GM19455 (cell line): ENCODE measurements at regions not wholly inside any gene's neighbourhood (a gene's known extent, or its start where the extent isn't known, plus 50 kb on each side); places are given as distances from the start of the nearest gene placed in this dataset.

Experiments
- ATAC-seq: cut with Tn5 transposase; IDR thresholded peaks from one replicate; pipeline ENCODE4 v1.9.1; 2021; ENCODE audit not compliant: unreplicated experiment

DNA sequence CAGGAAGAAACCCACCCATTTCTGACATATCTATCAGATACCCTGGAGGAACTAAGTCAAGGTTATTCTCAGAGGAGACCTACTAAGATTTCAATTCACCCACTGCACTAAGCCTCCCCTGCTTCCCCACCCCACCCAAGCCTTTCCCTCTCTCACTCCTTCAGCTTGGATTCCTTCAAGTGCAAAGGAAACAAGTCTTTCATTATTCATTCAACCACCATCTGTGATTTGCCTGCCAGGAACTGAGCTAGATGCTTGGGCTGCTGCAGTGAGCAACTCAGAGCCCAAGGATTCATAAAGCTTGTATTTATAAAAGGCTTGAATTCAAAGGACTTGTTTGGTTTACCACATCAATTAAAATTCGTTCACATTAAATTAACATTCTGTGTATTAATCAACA, 161.3 kb downstream of the GXYLT1 start:
- ATAC-seq: no peak

DNA sequence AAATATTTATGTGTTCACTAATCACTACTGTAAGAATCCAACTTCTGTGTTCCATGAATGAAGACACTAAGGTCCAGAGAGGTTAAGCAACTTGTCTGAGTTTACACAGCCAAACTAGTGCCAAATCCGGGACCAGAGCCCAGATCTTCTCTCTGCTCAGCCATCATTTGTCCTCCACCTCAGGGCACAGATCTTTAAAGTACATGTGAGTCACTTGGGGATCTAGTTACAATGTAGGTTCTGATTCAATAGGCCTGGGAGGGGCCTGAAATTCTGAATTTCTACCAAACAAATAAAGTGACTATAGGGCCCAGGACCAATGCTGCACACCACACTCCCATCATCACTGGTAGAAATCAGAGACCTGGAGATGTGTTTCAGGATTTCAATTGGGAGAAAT, 162.9 kb downstream of the GXYLT1 start:
- no peak for ATAC-seq

DNA sequence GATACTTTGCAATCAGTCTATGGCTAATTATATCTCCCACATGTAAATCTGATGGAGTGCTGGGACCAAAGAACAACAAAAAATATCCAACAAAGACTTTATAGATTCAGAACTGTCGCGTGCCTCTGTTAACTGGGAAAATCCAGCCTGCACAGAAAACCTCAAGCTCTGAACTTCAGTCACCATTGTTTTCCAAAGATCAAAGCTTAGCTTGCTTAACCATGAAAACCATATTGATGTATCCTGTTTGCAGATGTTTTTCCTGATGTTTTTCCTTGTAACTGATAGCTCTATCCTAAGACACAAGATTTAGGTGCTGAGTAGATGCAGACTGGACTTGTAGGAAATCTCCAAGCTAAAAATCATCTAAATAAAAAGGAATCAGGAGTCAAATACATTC, 163.7 kb downstream of the GXYLT1 start:
- no peak for ATAC-seq

DNA sequence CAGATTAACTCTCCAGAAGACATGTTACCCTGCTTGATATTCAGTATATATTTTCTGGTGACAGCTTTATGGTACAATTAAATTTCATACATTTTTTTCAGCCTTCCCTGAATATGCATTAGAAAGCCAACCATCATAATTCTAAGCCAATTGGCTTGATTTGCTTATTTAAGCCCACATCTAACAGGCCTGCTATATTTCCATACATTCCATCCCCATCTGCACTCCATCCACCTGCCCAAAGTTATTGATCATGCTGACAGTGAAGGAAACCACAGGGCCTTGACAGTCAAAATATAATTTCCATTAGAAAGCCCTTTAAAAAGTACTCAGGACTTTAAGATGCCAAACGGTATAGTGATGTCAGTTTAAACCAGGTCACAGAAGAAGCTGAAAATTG, 164.3 kb downstream of the GXYLT1 start:
- no peak for ATAC-seq

DNA sequence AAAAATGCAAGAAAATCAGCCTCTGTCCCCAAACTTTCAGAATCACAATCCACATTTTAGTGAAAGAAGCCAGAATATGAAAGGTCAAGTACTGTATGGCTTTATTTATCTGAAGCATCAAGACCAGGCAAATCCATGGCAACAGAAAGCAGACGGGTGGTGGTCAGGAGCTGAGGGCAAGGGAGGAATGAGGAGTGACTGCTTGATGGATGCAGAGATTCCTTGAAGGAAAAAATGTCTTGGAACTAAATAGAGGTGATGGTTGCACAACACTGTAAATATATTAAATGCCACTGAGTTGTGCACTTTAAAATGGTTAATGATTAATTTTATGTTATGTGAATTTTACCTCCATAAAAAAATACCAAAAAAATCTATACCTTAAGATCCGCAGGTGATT, 165.1 kb downstream of the GXYLT1 start:
- no peak for ATAC-seq

DNA sequence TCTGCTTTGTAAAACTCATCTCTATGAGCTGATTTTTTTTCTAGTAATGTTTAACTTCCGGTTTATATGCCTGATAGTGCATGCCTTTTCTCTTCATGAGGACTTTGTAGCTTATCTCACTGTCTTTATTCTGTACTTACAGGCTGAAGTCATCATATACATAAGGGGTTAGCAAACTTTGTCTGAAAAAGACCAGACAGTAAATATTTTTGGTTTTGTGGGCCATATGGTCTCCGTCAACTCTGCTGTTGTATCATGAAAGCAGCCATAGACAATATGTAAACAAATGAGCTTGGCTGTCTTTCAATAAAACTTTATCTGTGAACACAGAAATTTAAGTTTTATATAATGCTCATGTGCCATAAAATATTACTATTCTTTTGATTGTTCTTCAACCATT, 172.1 kb downstream of the GXYLT1 start:
- no peak for ATAC-seq

DNA sequence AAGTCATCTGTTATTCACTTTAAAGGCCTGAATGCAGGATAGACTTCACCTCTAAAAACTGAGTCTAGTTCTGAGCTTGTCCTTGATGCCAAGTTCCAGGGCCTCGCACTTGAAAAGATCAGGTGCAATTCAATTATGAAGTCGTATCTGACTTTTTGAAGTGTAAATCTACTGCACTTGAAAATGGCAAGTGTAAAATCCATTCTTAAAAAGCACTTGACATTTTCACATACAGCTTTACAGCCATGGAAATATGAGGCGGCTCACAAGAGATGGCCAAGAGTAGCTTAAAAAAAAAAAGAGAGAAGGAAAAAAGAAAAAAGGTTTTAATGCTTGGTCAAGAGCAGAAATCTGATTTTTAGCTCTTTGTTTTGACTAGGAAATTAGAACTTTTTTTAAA, 172.5 kb downstream of the GXYLT1 start:
- no peak for ATAC-seq

DNA sequence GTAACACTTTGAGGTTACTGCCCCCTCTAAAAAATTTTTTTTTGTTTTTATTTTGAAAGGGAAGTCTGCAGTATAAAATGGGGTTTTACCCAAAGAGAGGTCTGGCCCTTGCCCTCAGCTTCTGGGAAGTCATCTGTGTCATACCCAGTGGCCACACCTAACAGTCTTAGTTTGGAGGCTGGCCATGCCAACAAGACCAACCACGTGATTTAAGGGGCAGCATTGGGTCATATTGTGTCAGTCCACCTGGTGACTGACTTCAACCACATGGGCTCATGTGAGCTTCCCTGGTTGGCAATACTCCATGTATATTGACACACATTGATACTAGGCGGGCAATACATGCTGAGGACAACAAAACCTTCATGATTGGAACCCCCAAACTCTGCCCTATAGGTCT, 173.9 kb downstream of the GXYLT1 start:
- no peak for ATAC-seq

DNA sequence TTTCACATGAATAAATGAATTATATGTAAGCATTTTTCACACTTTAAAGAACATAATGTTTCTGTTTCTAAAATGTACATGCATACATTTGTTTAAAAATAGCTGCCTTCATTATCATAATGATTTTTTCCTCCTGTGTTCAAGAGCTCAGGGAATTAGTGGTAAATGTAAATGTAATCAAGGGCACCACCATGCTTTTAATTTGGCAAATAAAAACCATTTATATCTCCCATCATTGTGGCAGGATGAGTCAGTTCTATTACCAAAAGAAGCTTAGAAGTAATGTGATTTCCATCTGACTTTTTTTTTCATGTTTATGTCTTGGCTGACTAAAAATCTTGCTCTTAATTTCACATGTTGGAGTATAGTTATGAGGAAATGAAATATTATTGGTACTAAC, 176.1 kb downstream of the GXYLT1 start:
- no peak for ATAC-seq

DNA sequence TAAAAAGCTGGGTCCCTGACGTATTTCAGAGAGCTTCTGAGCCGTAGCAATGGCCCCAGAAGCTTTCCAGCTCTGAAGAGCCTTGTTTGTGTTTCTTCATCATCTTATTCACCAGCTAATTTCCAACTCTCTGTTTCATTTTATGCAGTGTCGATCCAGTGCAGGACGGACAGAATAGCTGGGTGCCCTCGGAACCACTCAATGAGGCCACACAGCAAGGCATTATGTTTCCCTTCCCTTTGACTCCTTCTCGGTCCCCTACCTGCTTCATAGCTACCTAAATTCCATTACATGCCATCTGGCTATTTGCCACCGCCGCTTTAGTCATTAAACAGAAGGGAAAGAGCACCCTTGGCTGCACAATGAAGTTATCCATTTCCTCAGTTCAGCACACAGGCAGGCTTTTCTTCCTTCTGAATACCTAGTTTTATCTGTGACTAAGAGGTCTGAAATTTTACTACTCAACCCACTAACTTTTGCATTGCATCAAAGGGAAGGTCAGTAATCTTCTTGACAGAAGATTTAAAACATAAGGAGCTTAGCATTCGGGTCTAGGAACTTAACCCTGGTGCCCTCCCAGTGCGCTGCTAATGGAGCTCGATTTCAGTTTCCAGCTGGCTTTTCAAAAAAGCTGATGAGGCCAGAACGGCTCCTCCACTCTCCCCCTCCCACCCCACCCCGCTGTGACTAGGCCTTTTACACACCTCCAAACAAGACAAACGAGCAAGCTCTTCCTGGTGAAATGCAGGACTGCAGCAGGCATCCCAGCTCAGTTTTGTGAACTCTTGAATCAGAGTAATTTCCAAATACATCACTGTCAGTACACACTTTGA, 176.8 kb downstream of the GXYLT1 start:
- ATAC-seq: no peak

DNA sequence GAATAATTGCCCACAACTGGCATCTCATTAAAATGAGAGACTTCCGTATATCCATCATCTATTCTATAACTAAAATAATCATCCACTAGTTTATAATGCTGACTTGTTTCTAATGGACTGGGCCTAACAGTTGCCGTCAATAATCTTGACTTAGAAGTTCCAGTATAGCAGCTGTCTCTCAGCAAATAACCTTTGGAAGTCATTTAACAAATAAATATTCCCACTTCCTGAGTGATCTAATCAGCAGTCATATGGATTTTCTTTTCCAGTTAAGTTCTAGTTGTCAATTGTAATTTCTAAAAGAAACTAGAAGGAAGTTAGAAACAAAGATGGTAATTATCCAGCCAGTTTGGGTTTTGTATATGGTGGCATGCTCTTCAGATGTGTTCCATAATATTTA, 177.8 kb downstream of the GXYLT1 start:
- ATAC-seq: no peak

DNA sequence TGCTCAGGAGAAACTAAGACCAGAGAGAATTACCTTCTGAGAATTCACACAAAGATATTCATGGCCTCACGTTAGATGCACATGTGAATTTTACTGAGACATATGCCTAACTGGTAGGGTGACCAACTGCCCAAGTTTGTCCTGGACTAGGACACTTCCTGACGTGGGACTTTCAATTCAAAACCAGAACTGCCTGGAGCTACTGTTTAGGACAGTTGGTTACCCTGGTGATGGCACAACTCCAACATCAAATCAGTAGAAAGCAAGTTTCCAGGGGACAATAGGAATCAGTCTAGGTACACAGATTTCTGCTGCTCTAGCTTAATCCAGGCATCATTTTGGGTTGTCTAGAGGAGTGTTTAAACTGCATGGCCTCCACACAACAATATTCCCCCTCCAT, 178.7 kb downstream of the GXYLT1 start:
- no peak for ATAC-seq

DNA sequence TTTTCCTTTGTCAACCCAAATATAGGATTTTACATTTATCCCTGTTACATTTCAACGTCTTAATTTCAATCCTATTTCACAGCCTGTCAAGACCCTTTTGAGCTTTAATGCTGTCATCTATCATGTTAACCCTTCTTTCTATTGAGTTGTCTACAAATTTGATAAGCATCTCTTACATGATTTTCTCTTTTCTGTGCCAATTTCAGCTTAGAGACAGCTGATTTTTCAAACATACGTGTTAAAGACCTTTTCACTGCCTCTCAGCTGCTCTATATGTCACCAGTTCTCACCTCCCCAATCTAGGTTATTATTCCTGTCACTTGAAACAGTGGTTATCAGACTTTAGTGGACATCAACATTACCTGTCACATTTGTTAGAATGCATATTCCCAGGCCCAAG, 181.3 kb downstream of the GXYLT1 start:
- no peak for ATAC-seq

DNA sequence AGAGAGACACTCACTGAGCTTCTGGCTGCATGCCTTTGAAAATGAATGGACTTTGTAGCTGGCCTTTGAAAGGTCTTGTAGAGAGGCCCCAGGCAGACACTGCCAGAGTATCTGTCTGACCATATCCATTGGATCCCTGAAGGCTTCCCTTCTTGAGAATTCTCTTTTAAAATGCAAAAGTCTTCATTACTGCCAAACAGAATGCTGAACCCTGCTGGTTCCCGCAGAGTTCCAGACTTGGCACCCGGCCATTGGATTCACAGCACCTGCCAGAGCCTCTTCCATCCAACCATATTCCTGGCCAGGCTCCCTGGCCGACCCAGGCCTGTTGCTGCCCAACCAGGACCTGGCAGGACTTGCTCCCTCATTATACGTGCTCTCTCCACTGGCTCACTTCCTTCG, 182.5 kb downstream of the GXYLT1 start:
- ATAC-seq: no peak

DNA sequence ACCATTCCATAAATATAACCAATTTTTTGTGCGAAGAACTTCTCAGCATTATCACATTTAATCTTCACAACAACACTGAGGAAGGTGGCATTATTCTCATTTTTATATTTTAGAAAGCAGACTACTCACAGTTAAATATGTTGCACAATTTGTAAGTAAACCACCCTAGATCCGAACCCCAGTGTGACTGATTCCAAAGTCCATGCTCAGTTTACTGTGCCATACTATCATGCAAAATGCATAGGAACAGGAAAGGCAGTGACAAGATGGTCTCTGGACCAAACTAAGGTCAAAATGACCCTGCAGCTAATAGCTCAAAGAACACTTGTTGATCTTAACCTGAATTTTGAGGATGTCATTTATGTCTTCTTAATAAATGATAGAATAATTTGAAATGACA, 185.4 kb downstream of the GXYLT1 start:
- no peak for ATAC-seq

DNA sequence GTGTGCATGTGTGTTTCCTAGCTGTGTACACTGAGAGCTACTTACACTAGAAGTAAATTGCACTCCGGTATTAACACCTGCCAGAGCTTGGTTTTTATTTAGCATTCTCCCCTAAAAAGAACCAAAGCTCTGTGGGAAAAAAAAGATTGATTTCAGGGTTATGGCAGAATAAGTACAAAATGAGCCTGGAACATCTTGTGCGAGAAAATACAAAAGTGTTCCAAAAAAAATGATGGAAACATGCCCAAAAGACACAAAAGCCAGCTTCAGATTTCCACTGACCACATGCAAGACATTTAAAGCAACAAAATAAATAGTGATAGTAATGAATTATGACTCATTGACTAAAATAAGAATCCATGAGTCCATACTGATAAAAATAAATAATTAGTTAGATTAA, 188.3 kb downstream of the GXYLT1 start:
- ATAC-seq: no peak

DNA sequence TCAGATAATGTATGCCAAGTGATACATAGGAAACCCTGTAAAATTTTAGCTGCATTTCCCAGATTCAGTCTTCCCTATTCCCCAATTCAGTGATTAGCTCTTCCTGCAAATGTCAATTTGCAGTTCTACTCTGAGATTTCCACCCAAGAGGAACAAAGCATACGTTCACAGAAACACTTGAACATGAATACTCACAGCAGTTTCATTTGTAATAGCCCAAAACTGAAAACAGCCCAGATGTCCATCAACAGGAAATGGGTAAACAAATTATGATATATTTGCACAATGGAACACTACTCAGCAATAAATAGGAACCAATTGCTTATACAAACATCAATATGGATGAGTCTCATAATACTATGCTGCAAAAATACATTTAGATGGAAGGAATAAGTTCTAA, 194.2 kb downstream of the GXYLT1 start:
- ATAC-seq: no peak

DNA sequence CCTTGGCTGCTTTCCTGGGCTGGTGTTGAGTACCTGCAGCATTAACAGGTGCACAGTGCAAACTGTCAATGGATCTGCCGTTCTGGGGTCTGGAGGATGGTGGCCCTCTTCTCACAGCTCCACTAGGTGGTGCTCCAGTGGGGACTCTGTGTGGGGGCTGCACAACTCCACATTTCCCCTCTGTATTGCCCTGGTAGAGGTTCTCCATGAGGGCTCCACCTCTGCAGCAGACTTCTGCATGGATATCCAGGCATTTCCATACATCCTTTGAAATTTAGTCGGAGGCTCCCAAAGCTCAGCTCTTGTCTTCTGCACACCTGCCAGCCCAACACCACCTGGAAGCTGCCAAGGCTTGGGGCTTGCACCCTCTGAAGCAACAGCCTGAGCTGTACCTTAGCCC, 198.6 kb downstream of the GXYLT1 start:
- no peak for ATAC-seq

DNA sequence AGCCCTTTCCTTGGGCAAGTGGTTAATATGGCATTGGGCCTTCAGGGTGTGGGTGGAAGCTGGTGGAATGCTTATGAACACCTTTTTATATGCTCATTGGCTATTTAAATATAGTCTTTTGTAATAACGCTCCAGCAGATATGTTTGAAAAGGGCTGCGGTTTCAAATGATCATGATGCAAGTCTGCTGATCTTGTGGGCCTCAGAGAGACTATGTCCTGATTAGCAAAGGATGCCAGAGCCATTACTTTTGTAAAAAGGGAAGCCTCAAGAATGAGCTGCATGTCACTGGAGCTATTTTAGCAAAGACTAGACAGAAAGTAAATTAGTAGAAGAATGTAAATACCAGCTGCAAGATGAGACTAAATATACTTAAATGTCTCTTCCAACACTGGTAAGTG, 200.5 kb downstream of the GXYLT1 start:
- ATAC-seq: no peak

DNA sequence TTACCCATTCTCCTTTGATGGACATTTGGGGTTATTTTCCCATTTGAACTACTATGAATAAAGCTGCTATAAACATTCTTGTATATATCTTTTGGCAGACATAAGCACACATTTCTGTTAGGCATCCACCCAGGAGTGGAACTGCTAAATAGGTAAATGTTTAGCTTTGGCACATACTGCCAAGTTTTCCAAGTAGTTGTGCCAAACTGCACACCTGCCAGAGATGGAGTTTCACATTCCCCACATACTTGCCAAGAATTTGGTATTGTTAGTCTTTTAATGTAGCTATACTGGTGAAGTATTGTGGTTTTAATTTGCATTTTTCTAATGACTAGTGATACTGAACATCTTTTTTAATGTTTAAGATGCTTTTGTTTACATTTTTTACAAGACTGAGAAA, 201.0 kb downstream of the GXYLT1 start:
- ATAC-seq: no peak

DNA sequence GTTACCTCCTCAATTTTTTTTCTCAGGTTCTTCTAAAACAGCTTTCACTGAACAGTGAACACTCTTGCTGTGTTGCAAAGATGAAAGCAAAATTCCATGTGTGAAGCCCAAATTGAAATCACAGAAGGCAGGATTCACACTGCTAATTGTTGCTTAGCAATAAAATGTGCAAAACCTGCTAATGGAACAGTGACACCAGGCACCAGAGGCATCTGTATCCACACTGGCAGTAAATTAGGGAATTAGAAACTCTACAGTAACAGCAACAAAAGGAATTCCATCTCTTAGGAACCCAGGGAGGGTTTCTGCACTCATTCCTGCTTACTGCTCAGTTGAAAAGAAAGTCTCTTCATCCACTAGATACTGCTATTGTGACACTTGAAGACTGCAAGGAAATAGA, 202.3 kb downstream of the GXYLT1 start:
- no peak for ATAC-seq

DNA sequence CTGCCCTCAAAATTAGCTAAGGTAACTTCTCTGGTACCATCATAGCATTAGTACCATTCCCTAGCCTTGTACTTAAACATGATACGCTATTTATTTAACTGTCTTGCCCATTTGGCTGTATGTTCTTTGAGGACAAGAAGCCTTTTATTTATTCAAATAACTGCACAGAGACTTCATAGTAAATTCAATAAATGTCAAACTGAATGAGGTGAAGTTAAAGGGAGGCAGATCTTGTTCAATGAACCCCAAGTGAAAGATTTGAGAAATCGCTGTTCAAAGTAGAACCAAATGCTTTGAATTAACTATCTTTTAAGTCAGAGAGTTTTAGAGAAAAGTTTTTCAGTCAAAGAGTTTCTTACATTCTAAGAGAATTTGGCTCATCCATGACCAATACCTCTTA, 203.6 kb downstream of the GXYLT1 start:
- no peak for ATAC-seq

DNA sequence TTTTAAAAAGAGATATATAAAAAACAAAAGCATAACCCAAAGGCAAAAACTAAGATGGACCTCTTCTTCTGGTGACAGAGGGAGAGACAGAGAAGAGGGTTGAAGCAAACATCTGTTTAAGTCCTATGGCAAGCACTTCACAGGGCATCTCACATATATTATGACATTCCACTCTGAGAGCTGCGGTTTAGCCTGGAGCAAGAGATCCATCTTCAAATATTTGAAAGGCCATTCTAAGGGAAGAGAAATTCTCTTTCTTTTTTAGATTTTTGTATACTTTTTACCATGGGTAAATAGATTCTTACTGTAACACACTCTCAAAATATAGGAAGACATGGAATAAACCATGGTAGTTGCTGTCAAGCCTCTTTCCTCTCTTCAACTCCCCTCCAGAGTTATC, 204.1 kb downstream of the GXYLT1 start:
- no peak for ATAC-seq
